ENCODE measurements at regions not wholly inside any gene's neighbourhood (a gene's known extent, or its start where the extent isn't known, plus 50 kb on each side); places are given as distances from the start of the nearest gene placed in this dataset.

DNA sequence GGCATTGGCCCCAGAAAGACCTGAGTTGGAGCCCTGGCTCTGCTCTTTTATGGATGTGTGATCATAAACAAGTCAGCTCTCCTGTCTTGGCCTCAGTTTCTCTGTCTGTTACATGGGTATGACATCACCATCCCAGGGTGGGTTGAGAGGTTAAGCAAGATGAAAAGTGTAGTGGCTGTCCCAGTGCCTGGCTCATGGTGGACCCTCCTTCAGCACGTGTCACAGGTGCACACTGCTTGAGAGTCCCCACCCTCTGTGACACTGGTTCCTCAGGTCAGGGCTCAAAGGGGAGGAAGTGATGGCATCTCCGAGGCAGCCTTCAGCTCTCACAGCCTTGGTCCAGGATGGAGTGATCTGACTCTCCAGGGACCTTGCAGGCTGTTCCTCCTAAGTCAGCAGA, 218.4 kb downstream of the HAPSTR1 start:
- TF ChIP-seq, protein P1, sequence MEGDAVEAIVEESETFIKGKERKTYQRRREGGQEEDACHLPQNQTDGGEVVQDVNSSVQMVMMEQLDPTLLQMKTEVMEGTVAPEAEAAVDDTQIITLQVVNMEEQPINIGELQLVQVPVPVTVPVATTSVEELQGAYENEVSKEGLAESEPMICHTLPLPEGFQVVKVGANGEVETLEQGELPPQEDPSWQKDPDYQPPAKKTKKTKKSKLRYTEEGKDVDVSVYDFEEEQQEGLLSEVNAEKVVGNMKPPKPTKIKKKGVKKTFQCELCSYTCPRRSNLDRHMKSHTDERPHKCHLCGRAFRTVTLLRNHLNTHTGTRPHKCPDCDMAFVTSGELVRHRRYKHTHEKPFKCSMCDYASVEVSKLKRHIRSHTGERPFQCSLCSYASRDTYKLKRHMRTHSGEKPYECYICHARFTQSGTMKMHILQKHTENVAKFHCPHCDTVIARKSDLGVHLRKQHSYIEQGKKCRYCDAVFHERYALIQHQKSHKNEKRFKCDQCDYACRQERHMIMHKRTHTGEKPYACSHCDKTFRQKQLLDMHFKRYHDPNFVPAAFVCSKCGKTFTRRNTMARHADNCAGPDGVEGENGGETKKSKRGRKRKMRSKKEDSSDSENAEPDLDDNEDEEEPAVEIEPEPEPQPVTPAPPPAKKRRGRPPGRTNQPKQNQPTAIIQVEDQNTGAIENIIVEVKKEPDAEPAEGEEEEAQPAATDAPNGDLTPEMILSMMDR (IDR thresholded peaks at IDR 0.05; ENCODE audit: insufficient read depth, low read length) = no peak
- no peak for DNase-seq (ENCODE audit: low read depth)
- H3K4me3 ChIP-seq (ENCODE audit: low read depth, low read length) = no peak overlapping the region

DNA sequence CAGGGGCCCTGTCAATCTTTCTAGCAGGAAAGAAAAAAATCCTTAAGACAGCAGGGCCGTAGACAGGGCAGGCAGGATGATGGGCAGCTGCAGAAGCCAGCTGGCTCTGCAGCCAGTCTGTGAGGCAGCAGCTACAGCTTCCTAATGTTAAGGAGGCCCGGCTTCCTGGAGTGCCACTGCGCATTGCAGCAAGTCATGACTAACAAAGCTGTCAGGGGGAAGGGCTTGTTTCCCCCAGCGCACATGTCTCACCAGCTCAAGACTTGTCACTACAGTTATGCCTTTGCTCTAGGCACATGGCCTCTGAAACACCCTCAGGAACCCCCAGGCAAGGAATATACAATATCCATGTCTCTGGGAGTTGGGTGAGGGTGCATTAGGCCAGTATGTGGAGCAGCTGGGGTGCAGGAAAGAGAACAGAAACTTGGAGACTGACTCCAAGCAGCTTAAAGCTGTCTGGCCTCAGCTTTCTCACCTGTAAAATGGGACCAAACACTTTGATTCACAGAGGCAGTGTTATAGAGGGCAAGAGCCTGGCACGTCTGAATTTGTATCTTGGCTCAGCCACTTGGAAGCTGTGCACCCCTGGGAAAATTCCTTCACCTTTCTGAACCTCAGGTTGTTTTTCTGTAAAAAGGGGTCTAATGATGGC, 220.0 kb downstream of the HAPSTR1 start:
- TF ChIP-seq, protein P1 (IDR thresholded peaks at IDR 0.05; ENCODE audit: insufficient read depth, low read length) = no peak
- no peak for DNase-seq (ENCODE audit: low read depth)
- H3K4me3 ChIP-seq (ENCODE audit: low read depth, low read length) = no peak overlapping the region

DNA sequence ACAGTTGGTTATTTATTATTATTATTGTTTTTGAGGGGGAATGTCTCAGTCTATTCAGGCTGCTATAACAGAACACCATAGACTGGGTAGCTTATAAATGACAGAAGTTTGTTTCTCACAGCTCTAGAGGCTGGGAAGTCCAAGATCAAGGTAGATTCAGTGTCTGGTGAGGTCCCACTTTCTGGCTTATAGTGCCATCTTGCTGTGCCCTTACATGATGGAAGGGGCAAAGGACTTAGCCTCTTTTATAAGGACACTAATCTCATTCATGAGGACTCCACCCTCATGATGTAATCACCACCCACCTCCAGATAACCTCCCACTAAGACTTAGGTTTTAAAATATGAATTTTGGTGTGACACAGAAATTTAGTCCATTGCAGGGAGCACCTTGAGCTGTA, 224.6 kb downstream of the HAPSTR1 start:
- TF ChIP-seq, protein P1 (IDR thresholded peaks at IDR 0.05; ENCODE audit: insufficient read depth, low read length) = no peak
- DNase-seq (ENCODE audit: low read depth) = no peak

DNA sequence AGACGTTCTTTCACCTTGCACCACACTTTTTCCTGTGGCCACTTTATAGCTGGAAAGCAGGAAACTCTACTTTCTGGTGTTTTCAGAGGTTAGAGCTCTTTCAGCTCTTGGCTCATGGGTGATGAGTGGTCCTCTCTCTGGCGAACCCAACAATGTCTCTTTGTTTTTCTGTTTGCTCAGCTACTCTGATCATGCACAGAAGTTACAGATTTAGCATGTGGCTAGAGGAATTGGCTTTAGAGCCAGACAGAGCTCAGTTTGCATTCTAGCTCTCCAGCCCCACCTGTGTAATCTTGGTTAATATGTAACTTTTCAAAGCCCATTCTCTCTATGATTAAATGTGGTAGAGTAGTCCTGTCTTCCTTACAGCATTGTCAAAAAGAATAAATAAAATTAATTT, 225.2 kb downstream of the HAPSTR1 start:
- TF ChIP-seq, protein P1 (IDR thresholded peaks at IDR 0.05; ENCODE audit: insufficient read depth, low read length) = no peak
- no peak for DNase-seq (ENCODE audit: low read depth)
- no peak overlapping the region for H3K4me3 ChIP-seq (ENCODE audit: low read depth, low read length)

More for the DNA sequence above, 224.6 kb downstream of the HAPSTR1 start:
- no peak overlapping the region for H3K4me3 ChIP-seq (ENCODE audit: low read depth, low read length)

DNA sequence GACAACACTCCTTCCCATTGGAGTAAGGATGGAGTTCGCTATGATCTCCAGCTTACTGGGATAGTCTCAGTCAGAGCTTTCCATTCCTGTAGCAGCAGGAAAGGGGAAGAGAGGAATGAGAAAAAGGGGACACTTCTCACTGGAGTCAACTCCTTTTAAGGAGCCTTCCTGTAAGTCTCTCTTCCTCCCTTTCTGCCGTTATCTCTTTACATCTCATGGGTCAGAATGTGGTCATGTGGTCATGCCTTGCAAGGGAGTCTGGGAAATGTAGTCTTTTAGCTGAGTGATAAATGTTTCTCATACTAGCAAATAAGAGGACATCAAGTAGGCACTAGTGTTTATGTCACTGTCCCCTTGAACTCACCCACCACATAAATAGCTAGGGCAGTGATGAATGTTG, 227.3 kb downstream of the HAPSTR1 start:
- DNase-seq (ENCODE audit: low read depth) = no peak
- no peak overlapping the region for H3K4me3 ChIP-seq (ENCODE audit: low read depth, low read length)
- TF ChIP-seq, protein P1 (IDR thresholded peaks at IDR 0.05; ENCODE audit: insufficient read depth, low read length) = no peak

DNA sequence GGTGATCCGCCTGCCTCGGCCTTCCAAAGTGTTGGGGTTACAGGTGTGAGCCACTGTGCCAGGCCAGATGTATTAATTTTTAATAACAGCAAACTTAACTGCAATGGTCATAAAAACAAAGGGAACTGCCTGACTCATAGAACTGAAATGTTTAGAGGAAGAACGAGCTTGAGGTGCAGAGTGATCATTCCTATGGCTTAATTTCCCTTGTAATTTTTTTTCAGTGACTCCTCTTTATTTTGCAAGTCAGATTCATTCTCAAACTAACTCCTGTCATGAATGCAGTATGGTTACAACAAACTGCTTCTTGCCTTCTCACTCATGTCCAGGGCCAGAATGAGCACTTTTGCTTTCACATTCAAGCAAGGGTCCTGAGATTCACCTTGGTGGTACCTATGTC, 231.3 kb downstream of the HAPSTR1 start:
- DNase-seq (ENCODE audit: low read depth) = no peak
- no peak overlapping the region for H3K4me3 ChIP-seq (ENCODE audit: low read depth, low read length)
- TF ChIP-seq, protein P1 (IDR thresholded peaks at IDR 0.05; ENCODE audit: insufficient read depth, low read length) = no peak

DNA sequence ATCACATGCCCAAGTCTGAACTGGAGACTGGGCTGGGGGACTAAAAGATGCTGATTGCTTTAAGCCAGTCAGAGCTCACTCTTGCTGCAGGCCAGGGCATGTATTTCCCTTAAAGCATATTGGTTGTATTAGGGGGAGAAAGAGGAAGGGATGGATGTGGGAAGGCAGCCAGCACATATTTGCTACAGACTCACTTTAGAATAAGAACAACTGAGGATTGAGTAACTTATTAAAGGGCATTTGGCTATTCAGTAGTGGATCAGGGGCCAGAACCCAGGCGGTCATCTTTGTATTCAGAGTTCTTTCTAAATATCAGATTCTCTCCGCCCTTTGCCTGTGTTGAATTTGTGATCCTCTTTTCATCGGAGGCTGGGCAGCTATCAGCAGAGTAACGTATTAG, 231.7 kb downstream of the HAPSTR1 start:
- TF ChIP-seq, protein P1 (IDR thresholded peaks at IDR 0.05; ENCODE audit: insufficient read depth, low read length) = no peak
- DNase-seq (ENCODE audit: low read depth) = no peak
- H3K4me3 ChIP-seq (ENCODE audit: low read depth, low read length) = no peak overlapping the region

Measured in fibroblast of the aortic adventitia (primary cell).